ENCODE measurements at regions not wholly inside any gene's neighbourhood (a gene's known extent, or its start where the extent isn't known, plus 50 kb on each side); places are given as distances from the start of the nearest gene placed in this dataset.

GRCh38 chr13:65454403-65454802, 1775.7 kb downstream of the PCDH9 start:
- 60% methylated on average over 4 of the region's 4 CpGs for WGBS
- TF ChIP-seq, protein P1, sequence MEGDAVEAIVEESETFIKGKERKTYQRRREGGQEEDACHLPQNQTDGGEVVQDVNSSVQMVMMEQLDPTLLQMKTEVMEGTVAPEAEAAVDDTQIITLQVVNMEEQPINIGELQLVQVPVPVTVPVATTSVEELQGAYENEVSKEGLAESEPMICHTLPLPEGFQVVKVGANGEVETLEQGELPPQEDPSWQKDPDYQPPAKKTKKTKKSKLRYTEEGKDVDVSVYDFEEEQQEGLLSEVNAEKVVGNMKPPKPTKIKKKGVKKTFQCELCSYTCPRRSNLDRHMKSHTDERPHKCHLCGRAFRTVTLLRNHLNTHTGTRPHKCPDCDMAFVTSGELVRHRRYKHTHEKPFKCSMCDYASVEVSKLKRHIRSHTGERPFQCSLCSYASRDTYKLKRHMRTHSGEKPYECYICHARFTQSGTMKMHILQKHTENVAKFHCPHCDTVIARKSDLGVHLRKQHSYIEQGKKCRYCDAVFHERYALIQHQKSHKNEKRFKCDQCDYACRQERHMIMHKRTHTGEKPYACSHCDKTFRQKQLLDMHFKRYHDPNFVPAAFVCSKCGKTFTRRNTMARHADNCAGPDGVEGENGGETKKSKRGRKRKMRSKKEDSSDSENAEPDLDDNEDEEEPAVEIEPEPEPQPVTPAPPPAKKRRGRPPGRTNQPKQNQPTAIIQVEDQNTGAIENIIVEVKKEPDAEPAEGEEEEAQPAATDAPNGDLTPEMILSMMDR (IDR thresholded peaks at IDR 0.05): no peak
- TF ChIP-seq POLR2AphosphoS5 (IDR thresholded peaks at IDR 0.05) (no peak), EP300 (IDR thresholded peaks at IDR 0.05) (no peak), POLR2A (IDR thresholded peaks at IDR 0.05) (no peak)

GRCh38 chr13:65453982-65454381, 1776.2 kb downstream of the PCDH9 start:
- H3K9me3 ChIP-seq: no peaks in the 10 kb centered on the region
- H3K36me3 ChIP-seq: no peaks in the 10 kb centered on the region
- WGBS: 41% methylated on average over 2 of the region's 2 CpGs
- H3K27ac ChIP-seq: no peak overlapping the region
- no peaks in the 10 kb centered on the region for H3K27me3 ChIP-seq
- H3K4me3 ChIP-seq: no peak overlapping the region
- TF ChIP-seq POLR2A (IDR thresholded peaks at IDR 0.05) (no peak), POLR2AphosphoS5 (IDR thresholded peaks at IDR 0.05) (no peak), EP300 (IDR thresholded peaks at IDR 0.05) (no peak)
- TF ChIP-seq, protein P1 (IDR thresholded peaks at IDR 0.05): no peak
- no peak for DNase-seq (ENCODE audit: low spot score in 2 of 2)
- no peaks in the 10 kb centered on the region for H3K4me1 ChIP-seq

More at GRCh38 chr13:65454403-65454802, 1775.7 kb downstream of the PCDH9 start:
- Histone ChIP-seq H3K27me3 (no peaks in the 10 kb centered on the region), H3K9me3 (no peaks in the 10 kb centered on the region), H3K27ac (no peak overlapping the region), H3K4me1 (no peaks in the 10 kb centered on the region), H3K4me3 (no peak overlapping the region), H3K36me3 (no peaks in the 10 kb centered on the region)
- DNase-seq (ENCODE audit: low spot score in 2 of 2): no peak

GRCh38 chr13:65445340-65445739, 1784.8 kb downstream of the PCDH9 start:
- DNase-seq (ENCODE audit: low spot score in 2 of 2): no peak
- TF ChIP-seq, protein P1 (IDR thresholded peaks at IDR 0.05): no peak
- TF ChIP-seq EP300 (IDR thresholded peaks at IDR 0.05) (no peak), POLR2AphosphoS5 (IDR thresholded peaks at IDR 0.05) (no peak), POLR2A (IDR thresholded peaks at IDR 0.05) (no peak)
- Histone ChIP-seq H3K27me3 (no peaks in the 10 kb centered on the region), H3K4me3 (no peak overlapping the region), H3K36me3 (no peaks in the 10 kb centered on the region), H3K9me3 (peaks cover 9% of the 10 kb centered on the region), H3K4me1 (no peaks in the 10 kb centered on the region), H3K27ac (no peak overlapping the region)

DNA sequence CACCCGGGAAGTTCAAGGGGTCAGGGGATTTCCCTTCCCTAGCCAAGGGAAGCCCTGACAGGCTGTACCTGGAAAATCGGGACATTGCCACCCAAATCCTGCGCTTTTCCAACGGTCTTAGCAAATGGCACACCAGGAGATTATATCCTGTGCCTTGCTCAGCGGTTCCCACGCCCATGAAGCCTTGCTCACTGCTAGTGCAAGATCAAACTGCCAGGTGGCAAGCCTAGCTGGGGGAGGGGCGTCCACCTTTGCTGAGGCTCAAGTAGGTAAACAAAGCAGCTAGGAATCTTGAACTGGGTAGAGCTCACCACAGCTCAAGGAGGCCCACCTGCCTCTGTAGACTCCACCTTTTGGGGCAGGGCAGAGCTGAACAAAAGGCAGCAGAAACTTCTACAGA, 1794.5 kb downstream of the PCDH9 start:
- 72% methylated on average over 3 of the region's 7 CpGs for WGBS
- Histone ChIP-seq H3K4me1 (no peaks in the 10 kb centered on the region), H3K27ac (no peak overlapping the region), H3K27me3 (no peaks in the 10 kb centered on the region), H3K36me3 (no peaks in the 10 kb centered on the region), H3K9me3 (peaks cover 16% of the 10 kb centered on the region), H3K4me3 (no peak overlapping the region)
- no peak for DNase-seq (ENCODE audit: low spot score in 2 of 2)
- TF ChIP-seq, protein P1 (IDR thresholded peaks at IDR 0.05): no peak
- no peak for TF ChIP-seq EP300 (IDR thresholded peaks at IDR 0.05)
- TF ChIP-seq POLR2A (IDR thresholded peaks at IDR 0.05): no peak
- no peak for TF ChIP-seq POLR2AphosphoS5 (IDR thresholded peaks at IDR 0.05)

DNA sequence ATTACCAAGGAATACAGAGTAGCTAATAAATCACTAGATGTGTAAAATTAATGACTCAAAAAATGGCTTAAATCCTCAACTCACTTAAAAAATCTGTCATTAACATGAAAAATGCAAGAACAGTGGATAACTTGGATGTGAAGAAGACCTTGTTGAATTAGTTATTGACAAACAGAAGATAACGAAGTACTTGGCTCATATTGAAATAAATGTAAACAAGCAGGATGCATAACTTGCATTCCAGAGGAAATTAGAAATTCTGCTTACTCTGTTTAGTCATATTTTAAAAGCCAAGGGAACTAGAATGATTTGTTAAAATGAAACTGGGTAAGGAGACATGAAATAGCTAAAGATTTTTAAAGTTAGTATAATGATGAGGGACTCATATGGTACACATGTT, 1812.2 kb downstream of the PCDH9 start:
- H3K4me3 ChIP-seq: no peak overlapping the region
- no peaks in the 10 kb centered on the region for H3K4me1 ChIP-seq
- H3K27ac ChIP-seq: no peak overlapping the region
- no peaks in the 10 kb centered on the region for H3K9me3 ChIP-seq
- DNase-seq (ENCODE audit: low spot score in 2 of 2): no peak
- WGBS: 17% methylated on average over 1 of the region's 1 CpG
- H3K36me3 ChIP-seq: no peaks in the 10 kb centered on the region
- H3K27me3 ChIP-seq: no peaks in the 10 kb centered on the region
- no peak for TF ChIP-seq EP300 (IDR thresholded peaks at IDR 0.05)
- TF ChIP-seq POLR2AphosphoS5 (IDR thresholded peaks at IDR 0.05): no peak
- TF ChIP-seq POLR2A (IDR thresholded peaks at IDR 0.05): no peak
- TF ChIP-seq, protein P1 (IDR thresholded peaks at IDR 0.05): no peak

Measured in suprapubic skin (tissue), 4 donors.